Left cardiac atrium (tissue), 4 donors: ENCODE measurements at regions not wholly inside any gene's neighbourhood (a gene's known extent, or its start where the extent isn't known, plus 50 kb on each side); places are given as distances from the start of the nearest gene placed in this dataset.
A peak's percentile ranks its signal among the peaks of the same experiment; 100 is the strongest.
"Not testable (repeated sequence)": the region's sequence is repeated elsewhere in the genome, so short reads cannot be mapped to it uniquely, and the experiment has no call there.

Experiments used
- ATAC-seq, 2 donors: fragments of 200-7000 bp; cut with Tn5 transposase; one replicate each; pipeline ENCODE4 v1.9.1; 2020; ENCODE audit warnings: mild to moderate bottlenecking in 2 of 2, moderate library complexity in 2 of 2
- DNase-seq: peaks from one replicate; pipeline ENCODE4 v3.0.0-alpha.2; 2020
- intact Hi-C, 2 donors: fragments of 100-400 bp; cut with DNase I; formaldehyde crosslinking; loops; one replicate each; pipeline versions ENCODE4 v1.14.1 to v1.15.1; 2022 to 2023
- donor health status: DM: no; HTN: yes; CAD: no.
- donor health status: DM: no; HTN: yes; CAD: no; lungs with severe emphysema.
- donor health status: DM: yes; HTN: yes; CAD: no.
- donor health status: Dilated cardiomyopathy.

DNA sequence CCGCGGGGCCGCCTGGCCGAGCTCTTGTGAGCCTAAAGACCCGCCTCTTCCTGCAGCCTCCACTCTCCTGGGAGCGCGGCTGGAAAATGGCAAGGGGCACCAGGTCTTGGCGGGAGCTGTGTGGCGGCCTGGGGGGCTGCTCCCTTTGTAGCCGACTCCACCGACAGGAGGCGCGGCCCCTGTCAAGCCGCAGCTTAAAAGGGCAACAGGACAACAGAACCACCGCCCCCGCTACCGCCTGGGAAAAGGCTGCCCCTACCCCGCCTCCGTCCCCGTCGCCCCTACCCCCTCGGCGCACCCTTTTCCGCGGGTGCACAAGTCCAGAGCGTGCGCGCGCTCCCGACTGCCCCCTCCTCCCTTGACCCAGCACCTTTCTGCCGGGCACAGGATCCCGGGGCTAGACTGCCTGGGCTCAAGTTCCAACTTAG is 60.3 kb downstream of the GOLGA8K start:
- ATAC-seq: peak; percentile 27 to 48
- intact Hi-C loops: not testable (repeated sequence)

DNA sequence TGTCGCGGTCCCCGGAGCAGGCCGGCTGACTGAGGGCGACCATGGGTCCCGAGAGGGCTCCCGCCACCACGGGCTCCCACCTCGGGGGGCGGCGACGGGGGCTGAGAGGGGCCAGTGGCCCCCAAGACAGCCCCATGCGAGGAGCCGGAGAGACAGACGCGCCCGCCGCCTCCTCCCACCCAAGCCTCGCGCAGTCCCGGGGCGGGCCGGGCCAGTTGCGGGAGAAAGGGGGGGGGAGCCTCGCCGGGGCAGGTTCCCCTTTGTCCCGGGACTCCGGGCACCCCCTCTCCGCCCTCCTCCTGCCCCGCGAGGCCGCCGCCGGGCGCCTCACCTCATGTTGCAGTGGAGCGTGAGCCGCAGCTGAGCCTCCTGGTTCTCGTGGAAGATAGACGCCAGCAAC is 60.8 kb downstream of the GOLGA8K start:
- DNase-seq, intact Hi-C loops: not testable (repeated sequence)
- ATAC-seq: peak in 1 of 2 donors; percentile 30

More for the DNA sequence above, 60.3 kb downstream of the GOLGA8K start:
- DNase-seq: peak; percentile 17

DNA sequence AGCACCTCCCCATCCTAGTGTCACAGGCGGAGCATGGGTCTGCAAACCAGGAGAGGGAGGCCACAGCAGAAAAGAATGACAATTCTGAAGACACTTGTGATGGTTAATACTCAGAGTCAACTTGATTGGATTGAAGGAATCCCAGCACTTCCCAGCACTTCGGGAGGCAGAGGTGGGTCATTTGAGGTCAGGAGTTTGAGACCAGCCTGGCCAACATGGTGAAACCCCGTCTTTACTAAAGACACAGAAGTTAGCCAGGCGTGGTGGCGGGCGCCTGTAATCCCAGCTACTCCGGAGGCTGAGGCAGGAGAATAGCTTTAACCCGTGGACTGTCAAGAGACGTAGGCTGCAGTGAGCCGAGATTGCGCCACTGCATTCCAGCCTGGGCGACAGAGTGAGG is 61.6 kb downstream of the GOLGA8K start:
- DNase-seq, ATAC-seq, intact Hi-C loops: not testable (repeated sequence)

DNA sequence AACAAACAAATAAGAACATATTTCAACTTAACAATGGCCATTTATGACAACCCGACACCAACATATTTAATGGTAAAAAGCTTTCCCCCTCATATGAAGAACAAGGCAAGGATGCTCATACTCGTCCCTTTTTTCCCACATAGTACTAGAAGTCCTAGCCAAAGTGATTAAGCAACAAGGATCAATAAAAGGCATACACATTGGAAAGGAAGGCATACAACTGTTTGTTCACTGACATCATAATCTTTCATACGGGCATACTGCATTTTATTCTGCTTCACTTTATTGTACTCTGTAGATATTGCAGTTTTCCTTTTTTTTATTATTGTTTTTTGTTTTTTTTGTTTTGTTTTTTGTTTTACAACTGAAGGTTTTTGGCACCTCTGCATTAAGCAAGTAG is 66.3 kb downstream of the GOLGA8K start:
- ATAC-seq, intact Hi-C loops, DNase-seq: not testable (repeated sequence)

DNA sequence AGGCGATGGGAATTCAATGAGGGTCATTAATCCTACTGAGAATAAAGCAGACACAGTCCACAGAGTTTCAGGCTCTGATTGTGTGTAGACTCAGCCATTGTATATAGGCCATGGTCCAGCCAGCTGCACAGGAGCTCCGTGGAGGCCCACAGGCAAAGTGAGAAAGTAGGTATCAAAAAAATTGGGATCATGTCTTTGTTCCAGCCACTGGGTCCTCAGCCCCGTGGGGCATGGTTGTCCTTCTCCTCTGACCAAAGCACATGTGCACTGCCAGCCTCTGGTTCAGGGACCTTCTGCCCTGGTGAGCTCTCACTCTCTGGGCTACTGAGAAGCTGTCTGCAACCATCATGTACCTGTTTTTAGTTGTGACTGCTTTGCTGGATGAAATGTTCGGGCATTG is 79.7 kb downstream of the GOLGA8K start:
- DNase-seq, ATAC-seq, intact Hi-C loops: not testable (repeated sequence)

DNA sequence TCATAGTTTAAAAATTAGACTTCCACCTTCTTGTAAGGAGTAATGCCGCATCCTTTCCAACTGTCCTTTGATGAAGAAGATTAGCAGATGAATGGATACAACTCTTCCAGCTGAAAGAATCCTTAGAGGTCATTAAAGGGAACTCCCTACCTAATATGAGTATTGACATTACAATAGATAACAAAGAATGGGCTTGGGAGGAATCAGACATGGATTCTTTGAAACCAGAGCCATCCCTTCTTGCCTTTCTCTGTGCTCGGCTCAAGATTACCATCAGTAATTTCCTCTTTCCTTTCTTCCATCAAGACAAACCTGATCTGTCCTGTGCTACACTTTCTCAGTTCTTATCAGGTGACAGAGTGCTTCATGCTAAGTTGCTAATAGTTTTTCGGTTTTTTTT is 83.8 kb downstream of the GOLGA8K start:
- intact Hi-C loops, DNase-seq: not testable (repeated sequence)

DNA sequence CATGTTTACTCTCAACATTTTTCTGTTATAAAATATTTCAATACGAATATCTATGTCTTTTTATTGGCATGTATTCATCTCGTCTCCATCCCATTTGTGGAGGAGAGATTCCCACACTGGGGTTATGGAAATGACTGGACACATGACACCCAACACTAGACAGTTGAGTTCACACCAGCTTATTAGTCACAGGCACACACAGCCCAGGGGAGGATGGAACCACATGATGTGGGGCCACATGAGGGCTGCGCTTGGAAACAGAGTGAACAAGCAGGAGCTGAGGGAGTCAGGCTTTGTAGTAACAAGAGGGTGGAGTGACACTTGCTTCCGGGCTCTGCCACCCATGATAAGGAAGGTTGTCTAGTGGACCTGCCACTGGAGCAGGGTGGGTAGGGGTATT is 86.6 kb downstream of the GOLGA8K start:
- intact Hi-C loops, ATAC-seq, DNase-seq: not testable (repeated sequence)

More for the DNA sequence above, 83.8 kb downstream of the GOLGA8K start:
- not testable (repeated sequence) for ATAC-seq

DNA sequence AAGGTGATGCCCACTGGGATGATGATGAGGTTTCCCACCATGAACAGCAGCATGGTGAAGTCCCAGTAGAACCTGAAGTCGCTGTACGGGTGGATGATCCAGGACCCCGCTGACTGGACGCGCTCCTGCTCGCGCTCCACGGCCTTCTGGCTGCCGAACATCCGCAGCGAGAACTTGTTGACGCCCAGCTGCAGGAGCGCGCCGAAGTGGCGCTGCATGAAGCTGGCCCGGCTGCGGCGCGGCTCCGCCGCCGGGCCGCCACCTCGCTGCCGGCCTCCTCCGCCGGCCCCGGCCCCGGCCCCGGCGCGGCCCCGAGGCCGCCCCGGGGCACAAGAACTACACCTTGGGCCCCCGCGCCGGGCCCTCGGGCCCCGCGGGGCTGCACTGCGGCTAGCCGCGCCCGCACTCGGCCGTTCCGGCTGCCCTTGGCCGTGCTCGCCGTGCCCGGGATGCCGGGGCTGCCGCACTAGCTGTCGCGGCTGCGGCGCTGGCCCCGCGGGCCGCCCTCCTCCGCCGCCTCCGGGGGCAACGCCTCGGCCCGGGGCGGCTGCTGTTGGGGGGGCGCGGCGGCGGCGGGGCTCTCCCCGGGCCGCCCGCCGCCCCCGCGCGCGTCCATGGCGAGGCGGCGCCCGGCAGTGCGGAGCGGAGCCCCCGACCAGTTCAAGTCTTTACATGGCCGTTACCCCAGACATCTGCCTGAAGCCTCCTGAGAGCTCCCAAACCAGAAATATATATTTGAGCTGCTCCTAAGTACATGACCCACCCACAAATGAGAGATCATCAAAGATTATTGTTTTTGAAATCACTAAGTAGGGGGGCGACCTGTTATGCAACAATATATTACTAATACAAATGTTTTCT is 87.8 kb downstream of the GOLGA8K start:
- peak in 1 of 2 donors; percentile 41 for ATAC-seq
- DNase-seq, intact Hi-C loops: not testable (repeated sequence)

DNA sequence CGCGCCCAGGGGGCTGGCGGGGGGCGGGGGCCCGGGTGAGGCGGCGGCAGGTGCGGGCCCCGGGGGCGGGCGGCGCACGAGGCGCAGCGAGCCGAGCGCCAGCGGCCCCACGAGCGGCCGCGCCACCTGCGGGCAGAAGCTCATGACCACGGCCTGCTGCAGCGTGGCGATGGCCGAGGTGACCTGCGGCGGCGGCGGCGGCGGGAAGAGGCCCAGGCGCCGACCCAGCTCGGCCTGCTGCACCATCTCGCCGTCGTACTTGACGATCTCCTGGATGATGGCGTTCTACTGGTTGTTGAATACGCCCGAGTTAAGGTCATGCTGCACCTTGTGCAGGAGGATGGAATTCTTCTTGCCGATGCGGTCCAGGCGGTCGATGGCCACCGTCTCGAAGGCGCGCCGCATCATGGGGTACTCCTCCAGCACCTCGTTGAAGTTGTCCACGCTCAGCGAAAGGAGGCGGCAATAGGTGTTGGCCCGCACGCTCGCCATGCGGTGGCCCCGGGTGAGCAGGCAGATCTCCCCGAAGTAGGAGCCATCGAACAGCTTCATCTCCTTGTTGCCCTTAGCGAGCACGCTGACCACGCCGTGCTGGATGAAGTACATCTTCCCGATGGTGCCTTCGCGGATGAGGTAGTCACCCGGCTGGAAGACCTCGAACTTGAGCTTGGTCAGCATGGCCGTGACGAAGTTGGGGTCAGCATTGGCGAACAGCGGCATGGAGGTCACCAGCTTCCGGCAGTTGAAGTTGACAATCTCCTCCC is 89.5 kb downstream of the GOLGA8K start:
- intact Hi-C loops: not testable (repeated sequence)
- peak; percentile 3 for DNase-seq

DNA sequence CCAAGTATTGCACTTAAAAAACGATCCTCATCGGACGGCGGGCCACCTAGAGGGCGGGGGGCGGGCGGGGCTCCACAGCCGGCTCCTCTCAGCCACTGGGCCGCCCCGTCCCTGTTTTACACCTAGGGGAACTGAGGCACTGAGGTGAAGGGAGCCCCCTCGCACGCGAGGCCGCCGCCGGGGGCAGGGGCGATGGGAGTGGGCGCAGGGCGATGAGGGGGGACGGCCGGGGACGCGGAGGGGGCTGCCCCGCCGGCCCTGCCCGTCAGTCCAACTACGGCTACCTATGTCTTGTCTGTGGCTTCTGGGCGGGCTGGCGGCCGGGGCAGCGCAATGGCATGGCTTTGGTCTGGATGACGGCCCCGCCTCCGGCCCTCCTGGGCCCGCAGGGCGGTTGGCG is 90.4 kb downstream of the GOLGA8K start:
- ATAC-seq, intact Hi-C loops, DNase-seq: not testable (repeated sequence)

More for the DNA sequence above, 89.5 kb downstream of the GOLGA8K start:
- not testable (repeated sequence) for ATAC-seq

DNA sequence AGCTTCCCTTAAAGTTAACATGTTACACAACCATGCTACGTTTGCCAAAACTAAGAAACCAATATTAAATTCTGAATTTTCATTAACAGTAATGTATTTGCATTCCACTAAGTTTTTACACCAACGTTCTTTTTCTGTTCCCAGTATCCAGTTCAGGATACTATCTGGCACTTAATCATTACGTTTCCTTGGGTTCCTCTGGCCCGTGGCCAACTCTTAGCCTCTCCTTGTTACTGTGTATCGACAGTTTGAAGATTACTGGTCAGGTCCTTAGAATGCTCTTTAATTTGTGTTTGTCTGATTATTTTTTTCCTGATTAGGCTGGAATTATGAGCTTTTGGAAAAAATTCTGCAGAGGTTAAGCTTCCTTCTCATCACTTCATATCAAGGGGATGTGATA is 95.5 kb downstream of the GOLGA8K start:
- intact Hi-C loops, ATAC-seq, DNase-seq: not testable (repeated sequence)

DNA sequence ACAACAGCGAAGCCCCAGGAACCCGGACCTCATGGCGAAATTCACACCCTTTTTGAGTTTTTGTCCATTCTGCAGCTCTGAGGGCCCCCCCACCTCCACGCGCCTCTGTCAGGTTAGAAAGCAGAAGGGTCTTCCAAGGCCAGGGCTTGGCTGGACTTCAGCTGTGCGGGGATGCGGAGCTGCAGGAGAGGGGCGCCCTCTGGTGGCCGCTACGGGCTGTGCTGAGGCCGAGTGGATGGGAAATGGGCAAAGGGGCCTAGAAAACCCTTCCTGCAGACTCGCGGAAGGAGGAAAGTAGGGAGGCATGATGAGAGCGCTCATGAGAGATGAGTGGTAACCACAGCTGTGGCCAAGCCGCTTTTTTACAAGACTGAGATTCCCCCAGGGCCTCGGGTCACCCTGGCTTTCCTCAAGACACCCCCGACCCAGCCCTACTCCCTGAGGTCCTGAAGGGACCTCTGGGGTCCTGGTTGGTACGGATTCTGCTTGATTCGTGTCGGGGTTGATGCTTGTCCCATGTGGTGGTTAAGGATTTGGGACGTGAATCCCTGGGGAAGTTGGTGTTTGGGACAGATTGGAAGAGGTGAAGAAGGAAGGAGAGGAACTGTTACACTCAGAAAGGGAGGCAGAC is 126.8 kb downstream of the GOLGA8K start:
- intact Hi-C loops, DNase-seq: not testable (repeated sequence)
- ATAC-seq: peak; percentile 76 to 79

DNA sequence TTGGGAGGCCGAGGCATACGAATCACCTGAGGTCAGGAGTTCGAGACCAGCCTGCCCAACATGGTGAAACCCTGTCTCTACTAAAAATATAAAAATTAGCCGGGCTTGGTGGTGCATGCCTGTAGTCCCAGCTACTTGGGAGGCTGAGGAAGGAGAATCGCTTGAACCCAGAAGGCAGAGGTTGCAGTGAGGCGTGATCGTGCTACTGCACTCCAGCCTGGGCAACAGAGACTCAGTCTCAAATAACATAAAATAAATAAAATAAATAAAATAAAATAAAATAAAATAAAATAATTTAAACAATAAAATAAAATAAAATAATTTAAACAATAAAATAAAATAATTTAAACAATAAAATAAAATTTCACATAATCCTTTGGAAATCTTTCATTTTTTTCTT is 149.1 kb downstream of the GOLGA8K start:
- ATAC-seq, intact Hi-C loops, DNase-seq: not testable (repeated sequence)

DNA sequence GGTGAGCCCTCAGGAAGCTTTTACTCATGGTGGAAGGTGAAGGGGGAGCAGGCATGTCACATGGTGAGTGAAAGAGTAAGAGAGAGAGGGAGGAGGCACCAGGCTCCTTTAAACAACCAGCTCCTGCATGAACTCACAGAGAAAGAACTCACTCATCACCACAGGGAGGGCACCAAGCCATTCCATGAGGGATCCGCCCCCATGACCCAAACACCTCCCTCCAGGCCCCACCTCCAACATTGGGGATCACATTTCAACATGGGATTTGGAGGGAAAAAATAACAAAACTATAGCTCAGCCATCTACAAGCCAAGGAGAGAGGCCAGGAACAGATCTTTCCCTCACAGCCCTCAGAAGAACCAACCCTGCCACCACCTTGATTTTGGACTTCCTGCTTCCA is 153.9 kb downstream of the GOLGA8K start:
- intact Hi-C loops, DNase-seq, ATAC-seq: not testable (repeated sequence)

DNA sequence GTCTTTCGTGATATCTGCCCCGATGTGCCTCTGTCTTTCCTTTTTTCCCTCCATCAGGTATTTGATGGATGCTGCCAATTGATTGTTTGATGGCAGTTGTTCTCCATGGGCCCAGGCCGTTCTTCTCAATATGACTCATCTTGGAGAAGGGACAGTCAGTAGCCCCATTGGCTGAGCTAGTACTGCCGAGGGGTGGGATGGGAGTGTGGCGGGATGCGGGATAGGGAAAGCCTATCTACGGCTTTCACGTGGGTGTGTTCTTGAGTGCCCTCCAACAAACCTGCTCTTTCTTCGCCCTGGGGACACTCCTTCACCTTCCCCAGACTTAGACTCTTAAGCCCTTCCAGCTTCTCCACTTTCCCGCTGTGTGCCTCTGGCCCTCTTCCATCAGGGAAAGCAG is 159.4 kb downstream of the GOLGA8K start:
- ATAC-seq: not testable (repeated sequence)

DNA sequence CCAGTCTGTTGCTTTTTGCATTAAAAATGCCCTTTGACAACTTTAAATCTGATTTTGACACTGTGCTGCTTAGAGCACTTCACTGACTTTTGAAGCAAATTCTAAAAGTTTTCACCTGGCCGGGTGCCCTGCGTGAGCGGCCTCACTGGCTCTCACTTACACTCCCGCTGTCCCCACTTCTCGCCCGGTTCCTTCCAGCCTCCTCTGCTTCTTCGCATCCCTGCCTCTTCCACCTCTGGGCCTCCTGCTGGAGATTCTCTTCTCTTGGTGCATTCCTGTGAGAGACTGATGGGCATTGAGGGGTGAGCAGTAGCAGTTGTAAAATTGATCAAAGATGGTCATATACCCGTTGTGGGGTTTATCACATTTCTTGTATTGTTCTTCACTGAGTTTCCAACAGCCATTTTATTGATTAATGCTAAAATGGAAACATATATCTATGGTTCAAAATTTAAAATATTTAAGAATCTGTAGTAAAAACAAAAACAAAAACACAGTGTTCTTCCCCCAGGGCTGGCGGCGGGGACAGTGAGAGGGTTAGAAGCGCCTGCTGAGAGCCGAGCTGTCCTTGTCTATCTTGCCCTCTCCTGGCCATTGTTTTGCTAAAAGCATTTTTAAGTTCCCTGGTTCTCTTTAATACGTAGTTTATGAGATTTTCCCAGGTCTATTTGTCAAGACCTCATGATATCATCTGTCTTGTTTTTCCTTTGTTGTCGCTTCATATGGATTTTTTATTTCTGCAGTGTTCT is 160.1 kb downstream of the GOLGA8K start:
- DNase-seq, intact Hi-C loops, ATAC-seq: not testable (repeated sequence)

More for the DNA sequence above, 159.4 kb downstream of the GOLGA8K start:
- intact Hi-C loops, DNase-seq: not testable (repeated sequence)

DNA sequence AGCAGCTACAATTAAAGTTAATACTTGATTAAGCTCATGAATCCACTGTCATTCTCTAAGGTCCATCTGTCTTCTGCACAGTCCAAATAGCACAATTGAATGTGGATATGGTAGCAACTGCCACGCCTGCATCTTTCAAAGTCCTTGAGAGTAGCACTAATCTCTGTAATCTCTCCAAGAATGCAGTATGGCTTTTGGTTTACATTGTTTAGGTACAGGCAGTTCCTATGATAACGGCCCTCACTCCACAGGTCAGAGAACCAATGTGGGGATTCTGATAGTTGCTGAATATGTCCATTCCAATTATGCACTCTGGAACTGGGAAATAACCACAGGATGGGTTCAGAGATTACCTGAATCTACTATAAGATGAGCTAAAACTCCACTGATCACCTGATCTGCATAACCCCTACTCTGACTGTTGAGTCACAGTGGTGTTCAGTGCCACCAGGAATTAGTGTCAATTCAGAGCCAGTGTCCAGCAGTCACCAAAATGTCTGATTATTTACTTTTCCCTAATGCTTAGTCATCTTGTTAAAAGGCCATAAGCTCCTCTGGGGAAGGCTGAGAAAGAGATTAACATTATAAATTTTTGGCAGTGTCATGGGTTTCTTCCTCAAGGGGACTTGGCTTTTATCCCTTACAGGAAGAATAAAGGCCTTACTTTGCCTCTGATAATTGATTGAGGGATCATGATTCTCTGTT is 175.5 kb downstream of the GOLGA8K start:
- intact Hi-C loops, ATAC-seq, DNase-seq: not testable (repeated sequence)

DNA sequence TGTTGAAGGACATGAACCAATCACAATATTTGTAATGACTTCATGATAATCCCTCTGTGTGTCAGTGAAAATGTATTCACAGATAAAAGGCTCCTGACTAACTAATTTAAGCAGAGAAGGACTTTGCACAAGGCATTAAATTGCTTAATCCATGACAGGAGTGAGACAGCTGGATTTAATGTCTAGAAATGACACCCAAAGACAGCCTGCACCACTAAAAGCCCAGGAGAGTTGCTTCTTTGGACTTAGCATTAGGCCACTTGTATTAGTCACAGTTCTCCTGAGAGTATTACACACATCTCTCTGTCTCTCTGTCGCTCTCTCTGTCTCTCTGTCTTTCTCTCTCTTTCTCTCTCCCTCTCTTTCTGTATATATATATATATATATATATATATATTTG is 180.4 kb downstream of the GOLGA8K start:
- intact Hi-C loops: no loop called here
- ATAC-seq: no peak

More for the DNA sequence above, 180.4 kb downstream of the GOLGA8K start:
- no peak for DNase-seq
